T-helper 17 cell (primary cell): ENCODE measurements at regions not wholly inside any gene's neighbourhood (a gene's known extent, or its start where the extent isn't known, plus 50 kb on each side); places are given as distances from the start of the nearest gene placed in this dataset.

Experiments used
- ATAC-seq: fragments of 150-1000 bp; cut with Tn5 transposase; 2 replicates; pipeline ENCODE4 v1.10.0; 2021; ENCODE audit warnings: mild to moderate bottlenecking, moderate library complexity
- DNase-seq, 3 donors: peaks; one replicate each; pipeline versions ENCODE4 v3.0.0 to v3.0.0-alpha.2; 2020 to 2021
- H3K9me3 ChIP-seq: one replicate; pipeline ENCODE4 v1.7.0; 2013; ENCODE audit warnings: low read length, mild to moderate bottlenecking; ENCODE audit not compliant: control insufficient read depth, poor library complexity, severe bottlenecking
- H3K27ac Mint-ChIP-seq: one replicate; pipeline ENCODE4 v1.8.0; 2022; ENCODE audit warnings: mild to moderate bottlenecking, moderate library complexity, mixed read lengths
- H3K27me3 Mint-ChIP-seq: one replicate; pipeline ENCODE4 v1.8.0; 2022; ENCODE audit warnings: mixed read lengths
- H3K36me3 Mint-ChIP-seq: one replicate; pipeline ENCODE4 v1.8.0; 2022; ENCODE audit warnings: low read depth, mixed read lengths
- H3K4me1 Mint-ChIP-seq: one replicate; pipeline ENCODE4 v1.8.0; 2022; ENCODE audit warnings: mild to moderate bottlenecking, mixed read lengths
- H3K4me3 Mint-ChIP-seq: one replicate; pipeline ENCODE4 v1.8.0; 2022; ENCODE audit warnings: mild to moderate bottlenecking, moderate library complexity, mixed read lengths

- DNase-seq = no peak
- H3K9me3 ChIP-seq = no peaks in the 10 kb centered on the region
- Mint-ChIP-seq H3K27ac (no peak overlapping the region), H3K4me1 (peaks cover 6% of the 10 kb centered on the region), H3K36me3 (no peaks in the 10 kb centered on the region), H3K27me3 (peaks cover 54% of the 10 kb centered on the region), H3K4me3 (no peak overlapping the region)
- ATAC-seq = no peak
Measured at GRCh38 chr1:87200875-87201638, 127.6 kb upstream of the LMO4 start.

DNA sequence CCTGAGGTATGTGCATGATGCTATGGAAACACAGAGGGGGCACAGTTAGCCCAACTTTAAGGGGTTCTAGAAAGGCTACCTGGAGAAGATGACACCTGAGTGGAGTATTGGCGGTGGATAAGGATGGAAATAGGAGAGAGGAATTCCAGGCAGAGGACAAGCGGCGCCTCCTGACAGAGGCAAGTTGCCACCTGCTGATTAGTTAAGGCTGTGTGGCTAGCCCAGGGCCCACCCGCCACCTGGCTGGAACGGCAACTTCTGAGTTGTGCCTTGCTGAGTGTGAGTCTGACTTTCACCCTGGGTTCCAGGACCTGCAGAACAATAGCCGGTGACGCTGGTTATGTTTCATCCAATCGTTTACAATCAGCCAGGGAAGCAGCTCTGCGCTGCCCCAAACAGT is 126.9 kb upstream of the LMO4 start:
- H3K4me1 Mint-ChIP-seq = peaks cover 6% of the 10 kb centered on the region
- H3K27ac Mint-ChIP-seq = no peak overlapping the region
- peaks cover 54% of the 10 kb centered on the region for H3K27me3 Mint-ChIP-seq
- ATAC-seq (no peak), DNase-seq (no peak)
- H3K36me3 Mint-ChIP-seq = no peaks in the 10 kb centered on the region
- H3K4me3 Mint-ChIP-seq = no peak overlapping the region
- H3K9me3 ChIP-seq = no peaks in the 10 kb centered on the region

GRCh38 chr1:87202451-87202850 is 126.2 kb upstream of the LMO4 start:
- no peaks in the 10 kb centered on the region for H3K36me3 Mint-ChIP-seq
- H3K4me3 Mint-ChIP-seq = no peak overlapping the region
- H3K27me3 Mint-ChIP-seq = peaks cover 58% of the 10 kb centered on the region

GRCh38 chr1:87202922-87203655 is 125.6 kb upstream of the LMO4 start:
- Mint-ChIP-seq H3K27me3 (peaks cover 59% of the 10 kb centered on the region), H3K27ac (no peak overlapping the region), H3K4me3 (no peak overlapping the region), H3K4me1 (peaks cover 6% of the 10 kb centered on the region), H3K36me3 (no peaks in the 10 kb centered on the region)
- no peak for ATAC-seq
- no peaks in the 10 kb centered on the region for H3K9me3 ChIP-seq
- no peak for DNase-seq

More at GRCh38 chr1:87202451-87202850, 126.2 kb upstream of the LMO4 start:
- no peak for ATAC-seq
- H3K9me3 ChIP-seq = no peaks in the 10 kb centered on the region
- Mint-ChIP-seq H3K27ac (no peak overlapping the region), H3K4me1 (peaks cover 6% of the 10 kb centered on the region)
- no peak for DNase-seq

GRCh38 chr1:87203904-87204303 is 124.8 kb upstream of the LMO4 start:
- H3K27me3 Mint-ChIP-seq = peaks cover 59% of the 10 kb centered on the region
- no peaks in the 10 kb centered on the region for H3K9me3 ChIP-seq
- H3K4me3 Mint-ChIP-seq = no peak overlapping the region
- H3K36me3 Mint-ChIP-seq = no peaks in the 10 kb centered on the region
- ATAC-seq (no peak), DNase-seq (no peak)
- peaks cover 6% of the 10 kb centered on the region for H3K4me1 Mint-ChIP-seq
- H3K27ac Mint-ChIP-seq = no peak overlapping the region

DNA sequence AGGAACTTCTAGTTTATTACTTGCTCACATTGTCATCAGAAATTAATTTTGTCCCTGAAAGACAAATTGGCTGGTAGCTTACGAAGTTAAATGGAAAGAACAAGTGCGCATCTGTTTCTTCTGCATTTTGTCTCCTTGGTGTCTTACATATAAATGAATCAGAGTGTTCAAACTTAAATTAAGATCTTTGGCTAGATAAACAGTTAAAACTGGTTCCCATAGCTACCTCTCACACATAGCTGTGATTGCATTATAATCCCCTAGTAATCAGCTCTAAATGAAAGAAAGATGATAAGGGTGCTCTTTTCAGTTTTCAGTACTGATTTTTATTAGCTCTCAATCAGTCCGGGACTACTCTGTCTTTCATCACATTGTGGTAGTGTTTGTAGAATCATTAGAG is 124.2 kb upstream of the LMO4 start:
- Mint-ChIP-seq H3K27ac (no peak overlapping the region), H3K36me3 (no peaks in the 10 kb centered on the region), H3K27me3 (peaks cover 57% of the 10 kb centered on the region), H3K4me3 (no peak overlapping the region), H3K4me1 (peaks cover 6% of the 10 kb centered on the region)
- H3K9me3 ChIP-seq = no peaks in the 10 kb centered on the region
- DNase-seq = no peak
- ATAC-seq = no peak

GRCh38 chr1:87204921-87205320 is 123.8 kb upstream of the LMO4 start:
- Mint-ChIP-seq H3K27ac (no peak overlapping the region), H3K27me3 (peaks cover 52% of the 10 kb centered on the region), H3K36me3 (no peaks in the 10 kb centered on the region), H3K4me1 (peaks cover 6% of the 10 kb centered on the region), H3K4me3 (no peak overlapping the region)
- no peak for DNase-seq
- no peak for ATAC-seq
- H3K9me3 ChIP-seq = no peaks in the 10 kb centered on the region

DNA sequence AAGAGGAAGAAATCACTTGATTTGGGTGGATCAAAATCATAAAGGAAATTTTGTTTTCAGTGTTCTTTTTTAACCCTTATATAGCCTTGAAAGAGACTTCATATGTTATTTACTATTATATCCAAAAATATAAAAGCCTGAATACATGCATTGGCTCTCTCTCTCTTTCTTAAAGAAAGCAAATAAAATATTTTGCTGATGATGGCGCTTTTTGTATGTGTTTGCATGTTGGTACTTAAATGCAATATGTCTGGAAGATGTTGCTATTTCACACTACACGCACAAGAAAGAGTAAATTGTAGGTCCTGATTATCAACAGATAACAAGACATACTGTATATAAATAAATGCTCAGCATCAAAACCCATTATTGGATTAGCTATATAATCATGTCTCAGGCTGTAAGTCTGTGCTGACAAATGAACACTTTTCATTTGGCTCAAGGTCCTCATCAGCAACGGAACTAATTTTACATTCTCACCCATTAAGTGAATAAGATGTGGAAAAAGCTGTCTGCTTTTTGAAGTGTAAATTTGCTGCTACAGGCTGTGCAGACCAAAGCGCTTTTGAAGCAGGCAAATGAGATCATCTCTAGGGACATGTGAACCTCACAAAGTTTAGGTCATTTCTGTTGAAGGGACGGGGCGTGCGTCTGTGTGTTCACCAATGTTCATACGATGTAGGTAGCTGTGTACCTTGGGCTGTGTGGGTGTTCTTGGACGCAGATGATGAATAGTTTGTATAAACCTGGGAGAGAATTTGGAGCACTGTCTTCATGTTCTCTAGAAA is 122.4 kb upstream of the LMO4 start:
- Mint-ChIP-seq H3K4me3 (no peak overlapping the region), H3K27me3 (peaks cover 51% of the 10 kb centered on the region), H3K36me3 (no peaks in the 10 kb centered on the region), H3K4me1 (peaks cover 6% of the 10 kb centered on the region), H3K27ac (no peak overlapping the region)
- DNase-seq (no peak), ATAC-seq (no peak)
- no peaks in the 10 kb centered on the region for H3K9me3 ChIP-seq

DNA sequence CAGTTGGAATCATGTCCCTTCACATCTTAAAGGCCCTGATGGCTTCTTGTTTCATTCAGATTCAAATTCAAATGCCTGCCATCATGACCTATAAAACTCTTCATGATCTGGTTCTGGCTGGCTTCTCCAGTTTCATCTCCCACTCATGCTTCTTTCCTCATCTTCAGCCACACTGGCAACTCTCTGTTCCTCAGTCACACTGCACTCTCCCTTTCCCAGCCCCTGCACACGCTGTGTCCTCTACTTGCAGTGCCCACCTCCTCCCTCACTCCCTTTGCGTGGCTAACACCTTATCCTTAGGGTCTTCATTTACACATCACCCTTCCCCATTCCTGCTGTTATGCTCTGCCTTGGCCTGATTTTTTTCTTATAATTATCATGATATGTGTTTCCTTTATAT is 120.6 kb upstream of the LMO4 start:
- no peaks in the 10 kb centered on the region for H3K4me1 Mint-ChIP-seq
- DNase-seq (no peak), ATAC-seq (no peak)
- no peak overlapping the region for H3K4me3 Mint-ChIP-seq
- no peaks in the 10 kb centered on the region for H3K9me3 ChIP-seq
- H3K27ac Mint-ChIP-seq = no peak overlapping the region
- peaks cover 36% of the 10 kb centered on the region for H3K27me3 Mint-ChIP-seq
- no peaks in the 10 kb centered on the region for H3K36me3 Mint-ChIP-seq

DNA sequence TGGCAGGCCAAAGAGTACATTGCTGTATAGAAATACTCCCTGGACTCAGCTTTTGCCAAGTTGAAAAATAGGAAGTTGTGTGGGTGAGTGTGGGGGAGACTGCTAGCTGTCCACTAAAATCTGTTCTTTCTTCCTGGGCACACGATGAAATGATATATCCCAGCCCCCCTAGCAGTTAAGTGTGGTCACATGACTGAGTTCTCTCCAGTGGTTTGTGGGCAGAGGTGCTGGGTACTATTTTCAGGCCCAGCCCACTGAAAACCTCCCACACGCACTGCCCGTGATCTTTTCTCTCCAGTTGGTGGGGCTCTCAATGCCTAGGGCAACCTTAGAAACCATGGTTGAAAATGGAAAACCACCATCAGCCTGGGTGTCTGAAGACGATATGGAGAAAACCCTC is 119.7 kb upstream of the LMO4 start:
- Mint-ChIP-seq H3K27me3 (peaks cover 37% of the 10 kb centered on the region), H3K27ac (no peak overlapping the region), H3K4me1 (no peaks in the 10 kb centered on the region), H3K4me3 (no peak overlapping the region), H3K36me3 (no peaks in the 10 kb centered on the region)
- ATAC-seq (no peak), DNase-seq (no peak)
- H3K9me3 ChIP-seq = no peaks in the 10 kb centered on the region

- DNase-seq = no peak
- Mint-ChIP-seq H3K36me3 (no peaks in the 10 kb centered on the region), H3K27ac (no peak overlapping the region), H3K4me1 (no peaks in the 10 kb centered on the region), H3K4me3 (no peak overlapping the region), H3K27me3 (peaks cover 27% of the 10 kb centered on the region)
- no peaks in the 10 kb centered on the region for H3K9me3 ChIP-seq
- no peak for ATAC-seq
Measured at GRCh38 chr1:87210151-87210550, 118.5 kb upstream of the LMO4 start.

DNA sequence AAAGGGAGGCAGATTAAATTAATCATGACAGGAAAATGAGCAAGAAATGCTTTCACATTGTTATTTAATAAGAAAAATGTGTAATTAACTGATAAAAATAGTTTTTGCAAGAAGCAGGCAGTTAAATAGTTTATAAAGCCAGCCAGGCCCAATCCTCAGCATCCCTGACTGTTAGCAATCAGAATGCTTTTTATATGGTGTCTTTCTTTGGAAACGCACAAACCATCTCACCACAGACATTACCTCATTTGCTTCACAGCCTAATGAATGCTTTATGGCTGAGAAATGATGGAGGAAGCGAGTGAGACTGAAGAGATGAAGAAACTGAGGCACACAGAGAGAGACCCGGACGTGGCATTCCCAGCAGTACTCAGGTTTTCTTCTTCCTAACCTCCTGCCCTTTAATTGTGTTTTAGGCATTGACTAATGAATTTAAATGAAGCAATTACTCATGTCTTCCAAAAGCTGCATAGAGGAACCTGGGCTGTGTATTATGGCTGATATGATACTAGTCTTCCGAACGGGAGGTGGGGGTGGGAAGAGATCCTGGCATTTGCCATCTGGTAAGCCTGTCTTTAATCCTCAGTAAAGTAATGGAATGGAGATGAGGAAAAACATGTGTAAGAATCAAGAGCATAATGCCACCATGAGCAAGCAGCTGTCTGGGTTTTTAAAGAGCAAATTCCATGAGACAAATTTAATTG is 116.1 kb upstream of the LMO4 start:
- no peaks in the 10 kb centered on the region for H3K9me3 ChIP-seq
- DNase-seq (no peak), ATAC-seq (no peak)
- H3K4me3 Mint-ChIP-seq = no peak overlapping the region
- H3K36me3 Mint-ChIP-seq = no peaks in the 10 kb centered on the region
- peaks cover 22% of the 10 kb centered on the region for H3K27me3 Mint-ChIP-seq
- H3K4me1 Mint-ChIP-seq = no peaks in the 10 kb centered on the region
- no peak overlapping the region for H3K27ac Mint-ChIP-seq

- Mint-ChIP-seq H3K36me3 (no peaks in the 10 kb centered on the region), H3K4me3 (no peak overlapping the region), H3K4me1 (no peaks in the 10 kb centered on the region), H3K27me3 (peaks cover 22% of the 10 kb centered on the region), H3K27ac (no peak overlapping the region)
- no peaks in the 10 kb centered on the region for H3K9me3 ChIP-seq
- ATAC-seq (no peak), DNase-seq (no peak)
Measured at GRCh38 chr1:87213135-87213515, 115.6 kb upstream of the LMO4 start.
